GM19023 (cell line): ENCODE measurements at regions not wholly inside any gene's neighbourhood (a gene's known extent, or its start where the extent isn't known, plus 50 kb on each side); places are given as distances from the start of the nearest gene placed in this dataset.
"Not testable (repeated sequence)": the region's sequence is repeated elsewhere in the genome, so short reads cannot be mapped to it uniquely, and the experiment has no call there.

Experiments used
- ATAC-seq: cut with Tn5 transposase; IDR thresholded peaks from one replicate; pipeline ENCODE4 v1.9.1; 2021; ENCODE audit warnings: mild to moderate bottlenecking, moderate library complexity; ENCODE audit not compliant: unreplicated experiment

DNA sequence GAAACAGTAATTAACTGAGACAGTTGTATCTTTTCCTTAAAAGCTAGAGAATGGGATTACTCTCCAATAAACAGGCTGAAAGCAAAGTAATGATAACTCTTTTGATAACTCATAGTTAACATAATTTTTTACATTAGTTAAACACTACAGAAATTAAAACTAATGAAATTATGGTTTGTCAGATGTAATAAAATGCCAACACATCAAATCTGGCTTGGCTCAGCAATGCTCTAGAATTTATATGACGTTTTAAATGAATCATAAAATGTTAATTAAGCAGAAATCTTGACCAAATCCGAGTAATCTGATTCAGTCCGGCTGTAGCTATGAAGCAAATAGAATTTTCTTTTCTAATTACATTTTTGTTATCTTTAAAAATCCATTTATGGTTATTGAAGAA is 244.2 kb upstream of the NR3C2 start:
- no peak for ATAC-seq

DNA sequence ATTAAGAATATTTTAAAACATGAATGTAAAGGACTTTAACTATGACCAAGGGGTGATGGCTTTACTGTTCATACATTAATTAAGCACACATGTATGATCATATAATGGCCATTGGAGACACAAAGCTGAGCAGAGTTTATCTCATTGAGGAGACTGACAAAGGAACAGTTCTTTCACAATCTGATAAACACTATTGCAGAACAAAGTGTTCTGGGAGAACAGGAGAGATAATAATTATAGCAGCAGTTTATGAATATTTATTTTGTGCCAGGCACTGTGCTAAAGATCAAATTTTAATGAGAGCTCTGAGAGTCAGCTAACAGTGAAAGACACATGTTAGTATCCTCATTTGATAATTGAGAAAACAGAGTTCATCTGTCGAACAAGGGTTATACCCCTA is 242.4 kb upstream of the NR3C2 start:
- ATAC-seq: no peak

DNA sequence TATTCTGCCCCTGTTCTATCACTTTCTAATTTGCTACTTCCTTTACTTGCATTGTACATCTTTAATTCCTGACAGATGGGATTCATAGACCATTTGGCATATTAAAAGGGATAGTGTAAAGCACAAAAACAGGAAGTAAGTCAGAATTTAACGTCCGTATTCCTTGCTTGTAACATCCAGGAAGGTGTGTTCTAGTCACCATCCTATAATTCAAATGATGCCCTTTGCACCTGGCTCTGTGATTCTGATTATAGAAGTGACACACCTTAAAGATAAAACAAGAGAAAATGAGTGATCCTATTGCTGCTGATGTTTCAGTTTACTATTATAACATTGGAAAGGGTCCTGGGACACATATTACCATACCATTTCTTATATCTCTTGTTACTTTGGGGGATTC is 238.7 kb upstream of the NR3C2 start:
- ATAC-seq: no peak

DNA sequence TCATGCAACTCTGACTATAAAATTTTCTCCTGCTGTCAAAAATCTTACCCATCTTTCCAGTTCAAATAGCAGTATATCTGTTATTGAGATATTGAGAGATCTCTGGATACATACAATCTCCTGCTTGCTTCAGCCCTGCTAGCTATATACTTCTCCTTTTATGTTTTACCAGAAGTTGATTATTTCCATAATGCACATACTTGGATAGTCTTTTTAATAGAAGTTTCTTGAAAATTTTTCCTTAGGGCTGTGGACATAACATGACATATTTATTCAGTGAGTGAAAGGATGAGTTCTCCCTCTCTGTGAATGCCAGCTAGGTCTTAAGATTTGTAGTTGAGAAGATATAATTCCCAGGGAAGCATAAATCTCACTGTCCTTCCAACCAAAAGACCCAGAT is 234.1 kb upstream of the NR3C2 start:
- no peak for ATAC-seq

DNA sequence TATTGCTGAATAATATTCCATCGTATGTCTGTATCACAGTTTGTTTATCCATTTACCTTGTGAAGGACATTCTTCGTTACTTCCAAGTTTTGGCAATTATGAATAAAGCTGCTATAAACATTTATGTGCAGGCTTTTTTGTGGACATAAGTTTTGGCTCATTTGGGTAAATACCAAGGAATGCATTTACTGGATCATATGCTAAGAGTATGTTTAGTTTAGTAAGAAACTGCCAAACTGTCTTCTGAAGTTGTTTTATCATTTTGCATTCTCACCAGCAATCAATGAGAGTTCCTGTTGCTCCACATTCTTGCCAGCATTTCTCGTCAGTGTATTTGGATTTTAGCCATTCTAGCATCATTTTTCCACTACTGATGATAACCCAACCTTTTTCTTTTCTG is 232.7 kb upstream of the NR3C2 start:
- ATAC-seq: no peak

DNA sequence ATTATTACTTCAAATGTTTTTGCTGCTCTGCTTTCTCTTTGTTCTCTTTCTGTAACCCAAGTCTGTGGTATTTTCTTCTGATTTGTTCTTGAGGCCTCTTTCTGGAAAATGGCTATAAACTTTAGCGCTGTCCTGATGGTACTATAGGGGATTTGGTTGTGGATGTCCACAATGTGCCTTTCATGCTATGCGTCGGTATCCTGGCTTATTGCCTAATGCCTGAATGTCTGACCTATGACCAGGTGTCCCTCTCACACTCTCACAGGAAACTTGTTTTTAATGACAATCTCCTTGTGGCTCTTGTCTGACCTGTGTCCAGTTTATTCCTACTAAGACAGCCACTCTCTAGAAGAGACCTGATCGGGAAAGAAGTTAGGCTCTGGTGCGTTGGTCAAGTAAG is 222.4 kb upstream of the NR3C2 start:
- ATAC-seq: no peak

DNA sequence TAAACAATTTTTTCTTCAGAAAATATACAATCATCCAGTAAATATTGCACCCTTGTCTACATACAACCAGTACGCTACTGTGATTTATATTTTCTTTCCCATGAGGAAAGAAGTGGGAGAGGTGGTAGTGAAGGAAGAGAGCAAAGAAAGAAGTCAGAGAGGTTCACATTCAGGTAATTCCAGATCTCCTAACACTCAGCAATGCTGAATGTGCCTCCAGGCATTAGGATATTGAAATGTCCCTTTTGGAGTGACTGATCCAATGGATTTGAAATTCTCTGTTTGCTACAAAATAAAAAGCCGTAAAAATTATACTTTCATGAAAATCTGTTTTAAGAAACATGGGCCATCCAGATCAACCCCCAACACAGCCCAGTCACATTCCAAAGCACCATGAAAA is 211.9 kb upstream of the NR3C2 start:
- no peak for ATAC-seq

DNA sequence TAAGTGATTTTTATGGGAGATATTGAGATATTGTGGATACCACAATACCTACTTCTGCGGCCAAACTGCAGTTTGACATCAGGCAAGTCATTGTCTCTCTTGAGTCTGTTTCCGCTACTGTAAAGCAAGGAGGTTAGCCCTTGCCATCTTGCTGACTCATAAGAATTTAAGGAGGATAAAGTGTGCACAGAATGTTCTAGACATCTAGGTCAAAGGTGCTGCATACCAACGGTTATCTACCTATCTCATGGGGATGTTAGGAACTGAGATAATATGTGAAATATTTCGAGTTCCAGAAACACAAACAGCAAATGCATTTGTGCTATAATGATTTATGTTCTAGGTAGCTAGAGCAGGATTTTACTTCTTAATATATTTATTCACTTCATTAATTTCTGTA is 211.5 kb upstream of the NR3C2 start:
- ATAC-seq: no peak

DNA sequence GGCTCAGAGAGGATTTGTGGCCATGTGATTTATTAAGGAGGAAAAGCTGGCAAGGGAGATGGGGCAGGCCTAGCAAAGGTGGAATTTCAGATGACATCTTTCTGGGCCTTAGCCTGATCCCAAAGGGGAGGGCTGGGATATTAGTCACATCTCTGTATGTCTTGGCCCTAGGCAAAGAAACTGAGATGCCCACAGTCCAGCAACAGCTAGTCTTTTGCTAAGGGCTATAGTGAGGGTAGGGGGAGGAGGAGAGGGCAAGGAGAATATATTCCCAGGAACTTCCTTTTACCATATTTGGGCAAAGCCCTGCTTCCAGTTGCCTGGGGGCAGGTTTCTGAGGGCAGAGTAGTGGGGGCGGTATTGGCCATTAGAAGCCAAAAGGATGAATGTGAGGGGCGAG is 209.8 kb upstream of the NR3C2 start:
- ATAC-seq: no peak

DNA sequence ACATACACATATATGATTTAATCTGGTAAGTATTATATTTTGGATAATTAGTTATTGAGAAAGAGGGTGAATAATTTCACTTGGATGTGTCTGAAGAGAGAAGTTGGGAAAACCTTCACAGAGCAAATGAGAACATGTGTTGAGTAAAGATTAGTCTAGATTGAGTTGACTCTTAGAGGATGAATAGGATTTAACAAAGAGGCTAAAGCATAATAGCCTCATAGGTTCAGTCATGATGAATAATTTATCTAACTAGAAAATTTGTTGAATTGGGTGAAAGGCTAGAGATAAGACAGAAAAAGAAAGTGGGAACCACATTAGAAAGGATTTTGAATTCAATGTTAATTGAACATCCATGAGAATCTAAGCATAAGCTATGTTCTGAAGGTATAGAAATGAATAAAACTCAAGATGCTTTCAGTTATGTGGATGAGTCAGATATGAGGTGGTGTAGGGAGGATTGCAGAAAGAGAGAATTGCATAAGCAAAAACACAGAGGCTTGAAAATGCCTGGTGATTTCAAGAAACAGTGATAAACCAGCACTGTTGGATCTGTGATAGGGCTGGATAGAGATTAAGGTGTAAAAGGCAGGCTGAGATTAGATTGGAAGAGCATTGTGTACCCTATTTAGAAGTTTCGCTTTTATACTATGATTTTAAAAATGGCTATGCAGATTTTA is 207.6 kb upstream of the NR3C2 start:
- ATAC-seq: no peak

DNA sequence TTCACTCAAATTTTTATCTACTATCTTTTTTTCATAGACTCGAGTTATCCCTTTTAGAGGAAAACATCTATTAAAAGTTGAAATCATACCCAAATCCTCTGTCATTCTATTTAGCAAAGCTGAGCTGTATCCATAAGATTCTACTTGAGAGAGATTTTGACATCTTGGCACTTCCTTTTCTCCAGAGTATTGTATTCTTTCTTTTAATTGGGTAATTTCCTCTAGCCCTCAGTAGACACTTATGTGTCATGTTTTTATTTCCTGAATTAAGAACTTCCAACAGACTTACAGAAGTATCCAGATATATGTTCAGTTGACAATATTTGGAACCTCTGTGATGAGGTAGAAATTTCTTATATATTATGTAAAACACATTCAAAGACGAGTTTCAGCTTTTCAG is 201.6 kb upstream of the NR3C2 start:
- ATAC-seq: no peak

DNA sequence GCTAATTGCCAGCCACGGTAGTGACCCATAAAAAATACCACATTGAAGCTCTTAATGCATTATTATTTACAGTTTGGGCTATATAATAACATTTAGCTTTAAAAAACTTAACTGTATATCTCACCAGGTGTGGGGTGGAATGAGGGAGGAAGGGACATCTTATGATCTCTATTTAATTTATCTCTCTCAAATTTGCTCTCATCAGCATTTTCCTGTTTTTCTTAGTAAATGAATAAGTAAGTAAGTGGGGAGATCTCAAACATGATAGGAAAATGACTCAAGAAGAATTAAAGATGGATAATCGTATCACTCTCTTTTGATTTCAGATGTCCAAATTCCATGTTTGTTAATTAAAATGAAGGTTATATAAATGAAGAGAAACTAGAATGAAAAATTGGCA is 200.7 kb upstream of the NR3C2 start:
- ATAC-seq: no peak

DNA sequence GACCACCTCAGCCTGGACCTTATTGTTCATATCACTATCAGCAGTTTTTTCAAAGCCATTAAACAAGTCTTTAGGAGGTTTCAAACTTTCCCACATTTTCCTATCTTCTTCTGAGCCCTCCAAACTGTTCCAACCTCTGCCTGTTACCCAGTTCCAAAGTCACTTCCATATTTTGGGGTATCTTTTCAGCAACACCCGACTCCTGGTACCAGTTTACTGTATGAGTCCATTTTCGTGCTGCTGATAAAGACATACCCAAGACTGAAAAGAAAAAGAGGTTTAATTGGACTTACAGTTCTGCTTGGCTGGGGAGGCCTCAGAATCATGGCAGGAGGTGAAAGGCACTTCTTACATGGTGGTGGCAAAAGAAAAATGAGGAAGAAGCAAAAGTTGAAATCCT is 195.9 kb upstream of the NR3C2 start:
- not testable (repeated sequence) for ATAC-seq

DNA sequence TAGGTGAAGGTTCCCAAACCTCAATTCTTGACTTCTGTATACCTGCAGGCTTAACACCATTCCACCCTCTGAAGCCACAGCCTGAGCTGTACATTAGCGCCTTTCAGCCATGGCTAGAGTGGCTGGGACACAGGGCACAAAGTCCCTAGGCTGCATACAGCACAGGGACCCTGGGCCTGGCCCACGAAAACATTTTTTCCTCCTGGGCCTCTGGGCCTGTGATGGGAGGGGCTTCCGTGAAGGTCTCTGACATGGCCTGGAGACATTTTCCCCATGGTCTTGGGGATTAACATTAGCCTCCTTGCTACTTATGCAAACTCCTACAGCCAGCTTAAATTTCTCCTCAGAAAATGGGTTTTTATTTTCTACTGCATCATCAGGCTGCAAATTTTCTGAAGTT is 195.2 kb upstream of the NR3C2 start:
- not testable (repeated sequence) for ATAC-seq

DNA sequence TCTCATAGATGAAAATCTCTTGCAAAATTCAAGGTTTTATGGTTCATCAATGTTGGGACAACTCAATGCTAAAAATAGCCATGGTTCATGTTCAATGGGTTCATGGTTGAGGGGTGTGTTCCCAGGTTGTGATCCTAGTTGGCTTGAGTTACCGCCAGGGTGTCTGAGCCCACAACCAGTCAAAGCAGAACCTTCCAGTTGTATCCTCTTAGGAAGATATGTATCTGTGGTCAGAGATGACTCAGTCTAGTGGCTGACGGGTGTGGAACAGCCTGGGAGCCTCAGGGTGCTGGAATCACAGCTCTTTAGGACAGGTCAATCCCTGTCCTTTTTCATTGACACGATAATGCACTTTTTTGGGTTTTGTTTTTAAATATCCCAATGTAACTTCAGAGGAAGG is 192.3 kb upstream of the NR3C2 start:
- no peak for ATAC-seq

DNA sequence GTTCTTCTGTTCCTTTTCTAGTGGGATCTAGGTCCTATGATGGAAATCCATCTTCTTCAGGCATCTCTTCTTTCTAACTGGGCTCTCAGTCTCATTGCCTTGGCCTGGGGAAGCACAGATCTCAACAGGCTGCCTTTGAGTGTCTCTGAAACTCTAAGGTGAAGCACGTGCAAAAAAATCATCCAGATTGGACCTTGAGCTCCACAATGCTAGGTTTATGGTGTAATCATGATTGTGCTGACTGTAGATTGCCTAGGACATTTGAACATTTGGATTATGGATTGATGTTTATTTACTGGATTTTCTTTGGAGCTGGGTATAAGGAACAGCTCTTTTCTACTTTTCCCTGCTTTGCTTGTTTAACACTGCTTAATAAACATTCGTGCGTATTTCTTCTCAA is 191.5 kb upstream of the NR3C2 start:
- ATAC-seq: no peak

DNA sequence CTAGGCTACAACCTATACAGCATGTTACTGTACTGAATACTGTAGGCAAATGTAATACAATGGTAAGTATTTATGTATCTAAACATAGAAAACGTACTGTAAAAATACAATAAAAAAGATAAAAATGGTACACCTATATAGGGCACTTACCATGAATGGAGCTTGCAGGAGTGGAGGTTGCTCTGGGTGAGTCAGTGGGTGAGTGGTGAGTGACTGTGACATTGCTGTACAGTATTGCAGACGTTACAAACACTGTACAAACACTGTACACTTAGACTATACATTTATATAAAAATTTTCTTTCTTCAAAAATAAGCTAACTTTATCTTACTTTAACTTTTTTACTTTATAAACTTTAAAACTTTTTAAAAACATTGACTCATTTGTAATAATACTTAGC is 190.3 kb upstream of the NR3C2 start:
- no peak for ATAC-seq

DNA sequence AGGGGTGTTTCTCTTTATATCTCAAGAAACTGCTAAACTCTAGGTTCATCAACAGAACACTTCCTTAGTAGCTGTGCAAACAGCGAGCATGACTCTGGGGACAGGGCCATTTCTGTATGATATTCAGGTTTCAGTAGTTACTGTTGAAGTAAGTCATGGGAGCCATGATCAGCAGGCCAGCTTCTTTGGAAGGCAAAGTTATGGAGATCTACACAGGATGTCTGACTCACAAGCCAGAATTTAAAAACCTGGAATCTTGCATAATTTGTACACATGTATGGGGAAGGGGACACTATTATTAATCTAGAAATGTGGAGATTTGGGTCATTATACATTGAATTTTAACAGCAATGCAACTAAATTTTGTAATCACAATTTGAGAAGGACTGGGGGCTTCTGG is 187.8 kb upstream of the NR3C2 start:
- ATAC-seq: no peak

DNA sequence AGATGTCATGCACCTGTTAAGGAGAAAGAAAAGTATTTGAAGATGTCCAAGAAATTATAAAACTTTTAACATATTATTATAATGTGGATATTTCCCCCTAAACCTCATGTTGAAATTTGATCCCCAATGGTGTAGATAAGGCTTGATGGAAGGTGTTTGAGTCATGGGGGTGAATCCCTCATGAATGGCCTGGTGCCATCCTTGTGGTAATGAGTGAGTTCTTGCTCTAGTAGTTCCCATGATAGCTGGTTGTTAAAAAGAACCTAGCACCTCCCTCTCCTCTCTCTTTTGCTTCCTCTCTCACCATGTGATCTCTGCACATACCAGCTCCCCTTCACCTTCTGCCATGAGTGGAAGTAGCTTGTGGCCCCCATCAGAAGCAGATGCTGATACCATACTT is 176.6 kb upstream of the NR3C2 start:
- no peak for ATAC-seq

DNA sequence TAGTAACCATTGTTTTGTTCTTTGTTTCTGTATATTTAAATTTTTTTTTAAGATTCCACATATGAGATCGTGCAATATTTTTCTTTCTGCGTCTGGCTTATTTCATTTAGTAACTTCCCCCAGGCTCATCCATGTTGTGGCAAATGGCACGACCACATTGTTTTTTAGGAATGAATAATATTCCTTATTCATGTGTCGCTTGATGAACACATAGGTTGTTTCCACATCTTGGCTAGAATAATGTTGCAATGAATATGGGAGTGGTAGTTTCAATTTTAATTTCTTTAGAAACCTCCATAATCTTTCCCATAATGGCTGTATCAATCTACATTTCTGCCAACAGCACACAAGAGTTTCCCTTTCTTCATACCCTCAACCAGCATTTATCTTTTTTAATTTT is 166.8 kb upstream of the NR3C2 start:
- no peak for ATAC-seq

DNA sequence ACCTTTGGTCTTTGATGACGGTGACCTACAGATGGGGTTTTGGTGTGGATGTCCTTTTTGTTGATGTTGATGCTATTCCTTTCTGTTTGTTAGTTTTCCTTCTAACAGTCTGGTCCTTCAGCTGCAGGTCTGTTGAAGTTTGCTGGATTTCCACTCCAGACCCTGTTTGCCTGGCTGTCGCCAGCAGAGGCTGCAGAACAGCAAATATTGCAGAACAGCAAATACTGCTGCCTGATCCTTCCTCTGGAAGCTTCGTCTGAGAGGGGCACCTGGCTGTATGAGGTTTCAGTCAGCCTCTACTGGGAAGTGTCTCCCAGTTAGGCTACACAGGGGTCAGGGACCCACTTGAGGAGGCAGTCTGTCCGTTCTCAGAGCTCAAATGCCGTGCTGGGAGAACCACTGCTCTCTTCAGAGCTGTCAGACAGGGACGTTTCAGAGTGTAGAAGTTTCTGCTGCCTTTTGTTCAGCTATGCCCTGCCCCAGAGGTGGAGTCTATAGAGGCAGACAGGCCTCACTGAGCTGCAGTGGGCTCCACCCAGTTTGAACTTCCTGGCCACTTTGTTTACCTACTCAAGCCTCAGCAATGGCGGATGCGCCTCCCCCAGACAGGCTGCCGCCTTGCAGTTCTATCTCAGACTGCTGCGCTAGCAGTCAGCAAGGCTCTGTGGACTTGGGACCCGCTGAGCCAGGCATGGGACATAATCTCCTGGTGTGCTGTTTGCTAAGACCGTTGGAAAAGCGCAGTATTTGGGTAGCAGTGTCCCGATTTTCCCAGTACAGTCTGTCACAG is 156.4 kb upstream of the NR3C2 start:
- not testable (repeated sequence) for ATAC-seq

DNA sequence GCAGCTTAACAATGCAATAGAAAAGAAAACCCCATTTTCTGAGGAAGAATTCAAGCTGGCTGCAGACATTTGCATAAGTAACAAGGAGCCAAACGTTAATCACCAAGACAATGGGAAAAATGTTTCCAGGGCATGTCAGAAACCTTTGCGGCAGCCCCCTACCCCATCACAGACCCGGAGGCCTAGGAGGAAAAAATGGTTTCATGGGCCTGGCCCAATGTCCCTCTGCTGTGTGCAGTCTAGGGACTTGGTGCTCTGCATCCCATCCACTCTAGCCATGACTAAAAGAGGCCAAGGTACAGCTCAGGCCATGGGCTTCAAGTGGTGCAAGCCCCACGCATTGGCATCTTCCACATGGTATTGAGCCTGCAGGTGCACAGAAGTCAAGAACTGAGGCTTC is 147.0 kb upstream of the NR3C2 start:
- ATAC-seq: no peak

DNA sequence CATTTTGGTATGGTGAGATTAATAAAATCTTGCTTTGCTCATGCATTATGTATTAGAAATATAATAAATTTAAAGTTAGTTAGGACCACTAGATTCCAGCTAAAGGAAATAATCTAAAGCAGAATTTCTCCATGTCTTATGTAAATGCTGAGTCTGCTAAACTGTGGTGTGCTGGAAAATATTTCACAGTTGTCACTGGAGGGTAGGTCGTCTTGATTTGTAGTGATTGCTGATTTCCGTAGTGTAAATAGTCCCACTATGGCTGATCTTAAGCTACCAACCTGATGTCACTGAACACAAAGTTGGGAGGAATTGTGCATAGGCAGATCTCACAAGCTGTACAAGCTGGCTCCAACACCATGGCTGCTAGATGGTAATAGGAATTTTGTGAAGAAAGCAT is 133.4 kb upstream of the NR3C2 start:
- no peak for ATAC-seq
